Uterus (tissue), 3 donors: ENCODE measurements at regions not wholly inside any gene's neighbourhood (a gene's known extent, or its start where the extent isn't known, plus 50 kb on each side); places are given as distances from the start of the nearest gene placed in this dataset.

Experiments used
- DNase-seq, 2 donors: peaks; one replicate each; pipeline ENCODE4 v3.0.0-alpha.2; 2019 to 2020
- H3K27ac ChIP-seq, 2 donors: fragments of 200-600 bp; sonication (generic); 1 replicate in 1 of 2; 2 replicates in 1 of 2; pipeline ENCODE4 v1.5.1; 2016 to 2018
- H3K27me3 ChIP-seq, 2 donors: fragments of 200-600 bp; sonication (generic); one replicate each; pipeline ENCODE4 v1.5.1; 2018 to 2019; ENCODE audit warnings: control low read depth in 1 of 2
- H3K36me3 ChIP-seq, 2 donors: fragments of 200-600 bp; sonication (generic); one replicate each; pipeline ENCODE4 v1.5.1; 2019; ENCODE audit warnings: control low read depth in 1 of 2
- H3K4me1 ChIP-seq, 2 donors: fragments of 200-600 bp; sonication (generic); one replicate each; pipeline ENCODE4 v1.5.1; 2018 to 2019; ENCODE audit warnings: control low read depth in 1 of 2
- H3K4me3 ChIP-seq, 2 donors: fragments of 200-600 bp; sonication (generic); 1 replicate in 1 of 2; 2 replicates in 1 of 2; pipeline ENCODE4 v1.5.1; 2018 to 2019; ENCODE audit warnings: mild to moderate bottlenecking in 1 of 2
- H3K9me3 ChIP-seq, 2 donors: fragments of 200-600 bp; sonication (generic); one replicate each; pipeline ENCODE4 v1.5.1; 2019; ENCODE audit warnings: control low read depth in 1 of 2
- POLR2A ChIP-seq, 2 donors: fragments of 450-650 bp; IDR thresholded peaks; one replicate each; pipeline ENCODE4 v1.6.1; 2016; ENCODE audit warnings: antibody characterized with exemption in 2 of 2, mild to moderate bottlenecking in 1 of 2, moderate library complexity in 1 of 2
- intact Hi-C: fragments of 100-400 bp; cut with DNase I; formaldehyde crosslinking; loops from one replicate; pipeline ENCODE4 v1.15.1; 2023; ENCODE audit warnings: low total_unique reads
- TF ChIP-seq, protein P1 (sequence below), 4 experiments: fragments of 200-600 bp in 2 of 4; fragments of 450-650 bp in 2 of 4; sonication (generic) in 2 of 4; IDR thresholded peaks; one replicate each; pipeline ENCODE4 v1.5.1; 2016 to 2019; ENCODE audit warnings: antibody characterized with exemption in 4 of 4, mild to moderate bottlenecking in 2 of 4, moderate library complexity in 1 of 4
- donor health status: DM: yes; HTN: yes; CAD: no.

DNA sequence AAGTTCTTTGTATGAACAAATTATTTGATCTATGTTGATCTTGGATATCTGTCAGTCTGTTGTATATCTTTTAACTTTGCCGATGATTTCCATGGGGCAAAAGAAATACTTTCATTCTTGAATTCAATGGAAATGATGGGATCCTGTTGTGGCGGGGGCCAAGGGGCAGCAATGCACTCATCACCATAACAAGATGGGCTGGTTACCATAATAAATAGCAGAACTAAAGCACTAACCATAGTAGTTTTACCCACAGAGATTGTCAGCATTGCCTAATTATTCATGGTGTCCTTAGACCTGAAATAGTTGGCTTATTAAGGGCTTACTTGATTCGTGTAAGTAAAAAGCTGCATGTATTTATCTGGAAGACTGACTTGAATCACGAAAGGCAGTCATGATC lies 309.6 kb downstream of the RFC3 start:
- H3K4me1 ChIP-seq = no peaks in the 10 kb centered on the region
- H3K4me3 ChIP-seq = no peak overlapping the region
- intact Hi-C loops = no loop called here
- TF ChIP-seq POLR2A (IDR thresholded peaks at IDR 0.05) = no peak
- TF ChIP-seq, protein P1, sequence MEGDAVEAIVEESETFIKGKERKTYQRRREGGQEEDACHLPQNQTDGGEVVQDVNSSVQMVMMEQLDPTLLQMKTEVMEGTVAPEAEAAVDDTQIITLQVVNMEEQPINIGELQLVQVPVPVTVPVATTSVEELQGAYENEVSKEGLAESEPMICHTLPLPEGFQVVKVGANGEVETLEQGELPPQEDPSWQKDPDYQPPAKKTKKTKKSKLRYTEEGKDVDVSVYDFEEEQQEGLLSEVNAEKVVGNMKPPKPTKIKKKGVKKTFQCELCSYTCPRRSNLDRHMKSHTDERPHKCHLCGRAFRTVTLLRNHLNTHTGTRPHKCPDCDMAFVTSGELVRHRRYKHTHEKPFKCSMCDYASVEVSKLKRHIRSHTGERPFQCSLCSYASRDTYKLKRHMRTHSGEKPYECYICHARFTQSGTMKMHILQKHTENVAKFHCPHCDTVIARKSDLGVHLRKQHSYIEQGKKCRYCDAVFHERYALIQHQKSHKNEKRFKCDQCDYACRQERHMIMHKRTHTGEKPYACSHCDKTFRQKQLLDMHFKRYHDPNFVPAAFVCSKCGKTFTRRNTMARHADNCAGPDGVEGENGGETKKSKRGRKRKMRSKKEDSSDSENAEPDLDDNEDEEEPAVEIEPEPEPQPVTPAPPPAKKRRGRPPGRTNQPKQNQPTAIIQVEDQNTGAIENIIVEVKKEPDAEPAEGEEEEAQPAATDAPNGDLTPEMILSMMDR (IDR thresholded peaks at IDR 0.05) = no peak
- no peaks in the 10 kb centered on the region for H3K9me3 ChIP-seq
- no peaks in the 10 kb centered on the region for H3K27me3 ChIP-seq
- DNase-seq = no peak
- no peak overlapping the region for H3K27ac ChIP-seq
- no peaks in the 10 kb centered on the region for H3K36me3 ChIP-seq

DNA sequence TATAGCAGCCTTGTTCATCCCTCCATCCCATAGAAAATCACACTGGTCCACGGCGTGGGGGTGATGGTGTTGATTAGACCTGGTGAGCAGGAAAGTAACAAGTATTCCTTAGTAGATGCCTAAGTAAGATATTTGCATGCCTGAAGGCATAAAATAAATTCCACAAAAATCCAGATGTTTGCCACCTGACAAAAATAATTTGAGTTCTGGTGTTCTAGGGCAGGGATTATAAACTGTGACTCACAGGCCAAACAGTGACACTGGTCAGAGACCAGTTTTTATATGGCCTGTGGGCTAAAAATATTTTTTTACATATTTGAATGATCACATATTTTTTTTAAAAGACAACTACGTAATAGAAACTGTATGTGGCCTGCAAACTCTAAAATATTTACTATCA lies 310.7 kb downstream of the RFC3 start:
- H3K9me3 ChIP-seq = no peaks in the 10 kb centered on the region
- H3K4me1 ChIP-seq = no peaks in the 10 kb centered on the region
- H3K4me3 ChIP-seq = no peak overlapping the region
- H3K27me3 ChIP-seq = no peaks in the 10 kb centered on the region
- intact Hi-C loops = no loop called here
- TF ChIP-seq POLR2A (IDR thresholded peaks at IDR 0.05) = no peak
- TF ChIP-seq, protein P1 (IDR thresholded peaks at IDR 0.05) = no peak
- no peak overlapping the region for H3K27ac ChIP-seq
- DNase-seq = no peak
- no peaks in the 10 kb centered on the region for H3K36me3 ChIP-seq

DNA sequence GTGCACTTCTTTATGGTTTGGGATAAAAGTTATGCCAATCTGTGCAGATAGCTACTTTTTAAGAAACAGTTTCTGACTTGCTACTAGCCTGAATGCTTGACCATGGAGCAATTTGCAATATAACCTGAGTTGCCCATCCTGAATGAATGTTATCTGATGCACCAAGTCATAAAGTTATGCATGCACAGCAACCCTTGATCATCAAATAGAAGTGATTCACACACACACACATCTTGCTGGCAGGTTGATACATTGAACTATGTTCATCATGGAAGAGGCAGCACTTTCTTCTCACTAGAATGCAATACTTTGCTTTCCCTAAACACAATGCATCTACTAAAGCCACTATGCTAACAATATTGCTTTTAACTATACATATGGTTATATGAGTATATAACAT lies 311.5 kb downstream of the RFC3 start:
- Histone ChIP-seq H3K27ac (no peak overlapping the region), H3K36me3 (no peaks in the 10 kb centered on the region), H3K9me3 (no peaks in the 10 kb centered on the region), H3K4me1 (no peaks in the 10 kb centered on the region), H3K27me3 (no peaks in the 10 kb centered on the region), H3K4me3 (no peak overlapping the region)
- intact Hi-C loops = no loop called here
- DNase-seq = no peak
- TF ChIP-seq, protein P1 (IDR thresholded peaks at IDR 0.05) = no peak
- TF ChIP-seq POLR2A (IDR thresholded peaks at IDR 0.05) = no peak

DNA sequence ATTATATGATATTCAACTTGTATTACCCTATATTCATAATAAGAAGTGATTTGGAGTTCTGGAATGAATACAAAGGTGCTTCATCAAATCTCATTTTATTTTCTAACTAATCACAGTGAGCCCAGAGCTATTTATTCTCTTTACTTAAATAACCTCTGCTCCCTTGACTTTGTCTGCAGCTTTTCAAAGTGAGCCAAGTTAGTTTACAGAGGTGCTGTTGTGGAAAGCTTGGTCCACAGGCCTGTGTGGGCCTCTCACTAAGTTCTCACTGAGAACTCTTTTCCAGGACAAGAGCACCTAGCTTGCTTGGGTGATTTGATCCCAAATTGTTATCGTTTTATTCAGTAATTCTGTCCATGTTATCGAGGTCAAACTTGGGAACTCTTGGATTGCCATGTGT lies 319.3 kb downstream of the RFC3 start:
- Histone ChIP-seq H3K4me1 (no peaks in the 10 kb centered on the region), H3K36me3 (no peaks in the 10 kb centered on the region), H3K4me3 (no peak overlapping the region), H3K27ac (no peak overlapping the region), H3K9me3 (no peaks in the 10 kb centered on the region), H3K27me3 (no peaks in the 10 kb centered on the region)
- no peak for DNase-seq
- intact Hi-C loops = no loop called here
- TF ChIP-seq, protein P1 (IDR thresholded peaks at IDR 0.05) = no peak
- TF ChIP-seq POLR2A (IDR thresholded peaks at IDR 0.05) = no peak

DNA sequence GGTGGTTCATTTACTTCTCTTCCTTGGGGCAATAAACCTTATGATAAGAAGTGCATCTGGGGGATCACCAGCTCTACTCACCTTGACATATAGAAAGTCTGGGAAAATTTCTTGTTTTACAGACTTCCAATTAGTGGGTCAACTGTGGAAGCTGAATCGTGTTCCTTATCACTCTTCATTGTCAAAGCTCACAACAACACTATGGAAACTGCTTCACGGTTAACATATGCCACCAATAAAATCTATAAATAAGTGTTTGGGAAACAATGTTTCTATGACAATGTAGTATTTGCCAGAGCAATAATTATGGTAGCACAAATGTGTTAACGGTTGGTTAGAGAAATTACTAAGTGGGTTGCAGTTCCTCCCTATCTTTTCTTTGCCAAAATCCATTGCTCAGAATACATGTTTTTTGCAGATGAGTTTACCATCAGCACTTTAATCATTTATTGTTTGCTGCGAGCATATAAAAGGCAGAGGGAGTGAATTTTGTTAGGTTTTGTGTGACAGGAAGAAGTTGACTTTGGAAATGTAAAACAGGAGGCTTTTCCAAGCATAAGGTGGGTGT lies 321.8 kb downstream of the RFC3 start:
- no peak for DNase-seq
- no peaks in the 10 kb centered on the region for H3K4me1 ChIP-seq
- H3K9me3 ChIP-seq = no peaks in the 10 kb centered on the region
- intact Hi-C loops = no loop called here
- H3K27ac ChIP-seq = no peak overlapping the region
- H3K27me3 ChIP-seq = no peaks in the 10 kb centered on the region
- H3K36me3 ChIP-seq = no peaks in the 10 kb centered on the region
- no peak overlapping the region for H3K4me3 ChIP-seq
- TF ChIP-seq POLR2A (IDR thresholded peaks at IDR 0.05) = no peak
- TF ChIP-seq, protein P1 (IDR thresholded peaks at IDR 0.05) = no peak
